ENCODE measurements at regions not wholly inside any gene's neighbourhood (a gene's known extent, or its start where the extent isn't known, plus 50 kb on each side); places are given as distances from the start of the nearest gene placed in this dataset.
"Not testable (repeated sequence)": the region's sequence is repeated elsewhere in the genome, so short reads cannot be mapped to it uniquely, and the experiment has no call there.

GRCh38 chr16:60647388-60647787 lies 1388.8 kb downstream of the CDH8 start:
- H3K9me2 ChIP-seq; POLR2A ChIA-PET; H3K27me3 ChIP-seq (ENCODE audit: insufficient read depth); H3K9me3 ChIP-seq; H3K36me3 ChIP-seq (replicated peaks in 1 of 2; ENCODE audit: control insufficient read depth in 1 of 2, insufficient read depth in 2 of 2, low read length in 1 of 2); H3K27ac ChIP-seq (ENCODE audit: low read depth in 2 of 2, low read length in 1 of 2); H3K4me1 ChIP-seq (ENCODE audit: control insufficient read depth in 1 of 2, insufficient read depth in 2 of 2, low read depth in 1 of 2, low read length in 1 of 2); H3K79me2 ChIP-seq (ENCODE audit: insufficient read depth); H3K4me3 ChIP-seq (ENCODE audit: low read depth in 2 of 2, low read length in 1 of 2); DNase-seq; H3K4me2 ChIP-seq; H3K9ac ChIP-seq; CTCF ChIA-PET; H3F3A ChIP-seq (replicated peaks; ENCODE audit: insufficient read depth); H2AFZ ChIP-seq (ENCODE audit: low read depth); H4K20me1 ChIP-seq (ENCODE audit: insufficient read depth): not testable (repeated sequence)
- 75% methylated on average over 19 of the region's 19 CpGs for WGBS (ENCODE audit: low lambda C conversion rate)

GRCh38 chr16:60646631-60647030 lies 1389.6 kb downstream of the CDH8 start:
- Histone ChIP-seq H4K20me1 (ENCODE audit: insufficient read depth) (no peaks in the 10 kb centered on the region), H3K4me2 (no peak overlapping the region), H3K9me3 (no peaks in the 10 kb centered on the region), H2AFZ (ENCODE audit: low read depth) (no peak overlapping the region), H3K36me3 (replicated peaks in 1 of 2; ENCODE audit: control insufficient read depth in 1 of 2, insufficient read depth in 2 of 2, low read length in 1 of 2) (no peaks in the 10 kb centered on the region), H3K9ac (no peak overlapping the region), H3F3A (replicated peaks; ENCODE audit: insufficient read depth) (peaks cover 3% of the 10 kb centered on the region), H3K4me3 (ENCODE audit: low read depth in 2 of 2, low read length in 1 of 2) (no peak overlapping the region), H3K79me2 (ENCODE audit: insufficient read depth) (no peaks in the 10 kb centered on the region), H3K4me1 (ENCODE audit: control insufficient read depth in 1 of 2, insufficient read depth in 2 of 2, low read depth in 1 of 2, low read length in 1 of 2) (no peaks in the 10 kb centered on the region), H3K27me3 (ENCODE audit: insufficient read depth) (no peaks in the 10 kb centered on the region), H3K27ac (ENCODE audit: low read depth in 2 of 2, low read length in 1 of 2) (no peak overlapping the region), H3K9me2 (0 out of 2 replicates have a peak, but pooled peaks cover 3% of the 10 kb centered on the region)
- DNase-seq: no peak
- 18% methylated on average over 4 of the region's 4 CpGs for WGBS (ENCODE audit: low lambda C conversion rate)
- TF ChIP-seq PBX3 (IDR thresholded peaks at IDR 0.05) (no peak), RAD21 (IDR thresholded peaks at IDR 0.05; ENCODE audit: low read length) (no peak), YY1 (IDR thresholded peaks at IDR 0.05; ENCODE audit: low read depth) (no peak), EP300 (IDR thresholded peaks at IDR 0.05; ENCODE audit: borderline replicate concordance in 1 of 2, low read depth in 1 of 2, low read length in 1 of 2) (no peak), IRF3 (IDR thresholded peaks at IDR 0.05; ENCODE audit: low read depth, low read length) (no peak), EZH2phosphoT487 (IDR thresholded peaks at IDR 0.05; ENCODE audit: borderline replicate concordance, low read depth) (no peak), MAX (IDR thresholded peaks at IDR 0.05; ENCODE audit: low read depth) (no peak), USF1 (IDR thresholded peaks at IDR 0.05; ENCODE audit: borderline replicate concordance, low read depth) (no peak), POLR2AphosphoS5 (IDR thresholded peaks at IDR 0.05; ENCODE audit: low read depth, low read length) (no peak), ELF1 (IDR thresholded peaks at IDR 0.05) (no peak), SIN3A (IDR thresholded peaks at IDR 0.05; ENCODE audit: borderline replicate concordance, low read depth, low read length) (no peak), JUND (IDR thresholded peaks at IDR 0.05) (no peak), USF2 (IDR thresholded peaks at IDR 0.05; ENCODE audit: borderline replicate concordance, low read depth, low read length) (no peak), CHD2 (IDR thresholded peaks at IDR 0.05; ENCODE audit: low read length, partially characterized antibody) (no peak), FOXJ3 (CRISPR knock-in tag; IDR thresholded peaks at IDR 0.05) (no peak)
- CTCF ChIA-PET: no interaction called here
- POLR2A ChIA-PET: no interaction called here

Measured in SK-N-SH (cell line).